Activated CD4-positive, CD25-positive, alpha-beta regulatory T cell treated with anti-CD3 and anti-CD28 coated beads, Interleukin-2, amount 50 U/mL, for 72 hours (primary cell): ENCODE measurements at regions not wholly inside any gene's neighbourhood (a gene's known extent, or its start where the extent isn't known, plus 50 kb on each side); places are given as distances from the start of the nearest gene placed in this dataset.

Source experiments
- DNase-seq: peaks from one replicate; pipeline ENCODE4 v3.0.0; 2021

DNA sequence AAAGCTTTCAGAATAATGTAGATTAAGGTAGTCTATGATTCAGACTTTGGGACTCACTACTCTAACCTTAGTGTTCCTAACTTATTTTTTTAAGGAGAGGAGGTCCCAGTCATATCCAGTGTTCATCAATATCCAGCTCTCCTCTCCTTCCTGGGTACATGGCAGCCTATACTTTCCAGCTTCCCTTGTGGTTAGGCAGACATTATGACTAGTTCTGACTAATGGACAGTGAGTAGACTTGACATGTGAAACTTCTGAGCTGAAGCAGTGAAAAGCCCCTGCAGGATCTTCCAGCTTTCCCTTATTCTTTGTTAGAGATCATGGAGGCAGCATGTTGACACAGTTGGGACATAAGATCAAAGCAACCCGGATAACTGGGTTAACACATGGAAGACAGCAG lies 144.2 kb downstream of the PTPRU start:
- no peak for DNase-seq

DNA sequence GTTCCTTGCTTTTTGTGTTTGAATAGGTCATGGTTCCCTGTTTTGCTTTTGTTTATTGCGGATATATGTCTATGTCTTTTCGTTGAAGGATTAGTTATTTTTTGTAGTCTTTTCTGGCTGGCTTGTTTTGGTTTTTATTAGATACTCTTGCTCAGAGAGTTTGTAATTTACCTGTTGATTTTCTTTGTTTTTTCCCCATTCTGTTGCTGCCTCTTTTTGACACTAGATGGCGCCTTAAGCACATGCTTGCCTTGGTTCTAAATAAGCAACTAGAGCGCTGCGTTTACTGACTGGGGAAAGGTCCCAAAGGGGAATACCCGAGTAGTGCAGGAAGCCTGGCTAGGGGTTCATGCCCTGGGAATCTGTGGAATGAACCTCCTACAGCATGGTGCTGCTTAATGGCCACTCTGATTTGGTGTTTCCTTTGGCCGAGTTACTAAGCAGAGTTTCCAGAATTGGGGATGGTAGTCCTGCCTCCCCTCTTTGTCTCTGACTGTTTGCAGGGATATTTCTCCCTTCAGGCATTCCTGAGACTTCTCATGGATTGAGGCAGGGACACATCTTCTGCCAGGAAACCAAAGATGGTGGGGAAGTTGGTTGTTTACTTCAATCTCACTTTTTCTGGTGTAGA lies 143.2 kb downstream of the PTPRU start:
- DNase-seq, result no peak
